GM12892 (cell line): ENCODE measurements at regions not wholly inside any gene's neighbourhood (a gene's known extent, or its start where the extent isn't known, plus 50 kb on each side); places are given as distances from the start of the nearest gene placed in this dataset.

Experiments
- POLR2A ChIP-seq: IDR thresholded peaks from 2 replicates; pipeline ENCODE4 v1.6.1; 2011; ENCODE audit warnings: low read depth, low read length, control low read depth
- POLR2AphosphoS5 ChIP-seq: IDR thresholded peaks from 2 replicates; pipeline ENCODE4 v1.6.1; 2011; ENCODE audit warnings: low read depth, low read length, control low read depth
- TAF1 ChIP-seq: IDR thresholded peaks from 2 replicates; pipeline ENCODE4 v1.6.1; 2011; ENCODE audit warnings: low read depth, mild to moderate bottlenecking, control low read depth, low read length, borderline replicate concordance

- TF ChIP-seq TAF1, result no peak
- no peak for TF ChIP-seq POLR2A
- TF ChIP-seq POLR2AphosphoS5, result no peak
Measured at GRCh38 chr1:81435175-81435574, 365.6 kb upstream of the ADGRL2 start.
